ENCODE measurements at regions not wholly inside any gene's neighbourhood (a gene's known extent, or its start where the extent isn't known, plus 50 kb on each side); places are given as distances from the start of the nearest gene placed in this dataset.

- no peak for TF ChIP-seq SALL2 (tag by site-specific recombination; IDR thresholded peaks at IDR 0.05; ENCODE audit: borderline replicate concordance)
- no peak for TF ChIP-seq TCF7L2 (IDR thresholded peaks at IDR 0.05; ENCODE audit: borderline replicate concordance, low read depth, low read length)
- TF ChIP-seq, protein P1, sequence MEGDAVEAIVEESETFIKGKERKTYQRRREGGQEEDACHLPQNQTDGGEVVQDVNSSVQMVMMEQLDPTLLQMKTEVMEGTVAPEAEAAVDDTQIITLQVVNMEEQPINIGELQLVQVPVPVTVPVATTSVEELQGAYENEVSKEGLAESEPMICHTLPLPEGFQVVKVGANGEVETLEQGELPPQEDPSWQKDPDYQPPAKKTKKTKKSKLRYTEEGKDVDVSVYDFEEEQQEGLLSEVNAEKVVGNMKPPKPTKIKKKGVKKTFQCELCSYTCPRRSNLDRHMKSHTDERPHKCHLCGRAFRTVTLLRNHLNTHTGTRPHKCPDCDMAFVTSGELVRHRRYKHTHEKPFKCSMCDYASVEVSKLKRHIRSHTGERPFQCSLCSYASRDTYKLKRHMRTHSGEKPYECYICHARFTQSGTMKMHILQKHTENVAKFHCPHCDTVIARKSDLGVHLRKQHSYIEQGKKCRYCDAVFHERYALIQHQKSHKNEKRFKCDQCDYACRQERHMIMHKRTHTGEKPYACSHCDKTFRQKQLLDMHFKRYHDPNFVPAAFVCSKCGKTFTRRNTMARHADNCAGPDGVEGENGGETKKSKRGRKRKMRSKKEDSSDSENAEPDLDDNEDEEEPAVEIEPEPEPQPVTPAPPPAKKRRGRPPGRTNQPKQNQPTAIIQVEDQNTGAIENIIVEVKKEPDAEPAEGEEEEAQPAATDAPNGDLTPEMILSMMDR (tag by site-specific recombination; IDR thresholded peaks at IDR 0.05): no peak
- TF ChIP-seq ZNF174 (tag by site-specific recombination; IDR thresholded peaks at IDR 0.05): no peak
- TF ChIP-seq REPIN1 (tag by site-specific recombination; IDR thresholded peaks at IDR 0.05; ENCODE audit: low read depth): no peak
- TF ChIP-seq, protein P2, sequence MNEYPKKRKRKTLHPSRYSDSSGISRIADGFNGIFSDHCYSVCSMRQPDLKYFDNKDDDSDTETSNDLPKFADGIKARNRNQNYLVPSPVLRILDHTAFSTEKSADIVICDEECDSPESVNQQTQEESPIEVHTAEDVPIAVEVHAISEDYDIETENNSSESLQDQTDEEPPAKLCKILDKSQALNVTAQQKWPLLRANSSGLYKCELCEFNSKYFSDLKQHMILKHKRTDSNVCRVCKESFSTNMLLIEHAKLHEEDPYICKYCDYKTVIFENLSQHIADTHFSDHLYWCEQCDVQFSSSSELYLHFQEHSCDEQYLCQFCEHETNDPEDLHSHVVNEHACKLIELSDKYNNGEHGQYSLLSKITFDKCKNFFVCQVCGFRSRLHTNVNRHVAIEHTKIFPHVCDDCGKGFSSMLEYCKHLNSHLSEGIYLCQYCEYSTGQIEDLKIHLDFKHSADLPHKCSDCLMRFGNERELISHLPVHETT (tag by site-specific recombination; IDR thresholded peaks at IDR 0.05): no peak
- no peak for TF ChIP-seq ZNF513 (tag by site-specific recombination; IDR thresholded peaks at IDR 0.05)
- TF ChIP-seq ZNF350 (tag by site-specific recombination; IDR thresholded peaks at IDR 0.05): no peak
- no peak for TF ChIP-seq ZNF707 (tag by site-specific recombination; IDR thresholded peaks at IDR 0.05)
- no peak for TF ChIP-seq ZBTB7A (tag by site-specific recombination; IDR thresholded peaks at IDR 0.05; ENCODE audit: low read depth)
- no peak for TF ChIP-seq YY1 (tag by site-specific recombination; IDR thresholded peaks at IDR 0.05)
These were observed 1535.8 kb upstream of the PCDH10 start for GRCh38 chr4:131613086-131613823.

All from HEK293 (cell line).